ENCODE measurements at regions not wholly inside any gene's neighbourhood (a gene's known extent, or its start where the extent isn't known, plus 50 kb on each side); places are given as distances from the start of the nearest gene placed in this dataset.
"Not testable (repeated sequence)": the region's sequence is repeated elsewhere in the genome, so short reads cannot be mapped to it uniquely, and the experiment has no call there.

DNA sequence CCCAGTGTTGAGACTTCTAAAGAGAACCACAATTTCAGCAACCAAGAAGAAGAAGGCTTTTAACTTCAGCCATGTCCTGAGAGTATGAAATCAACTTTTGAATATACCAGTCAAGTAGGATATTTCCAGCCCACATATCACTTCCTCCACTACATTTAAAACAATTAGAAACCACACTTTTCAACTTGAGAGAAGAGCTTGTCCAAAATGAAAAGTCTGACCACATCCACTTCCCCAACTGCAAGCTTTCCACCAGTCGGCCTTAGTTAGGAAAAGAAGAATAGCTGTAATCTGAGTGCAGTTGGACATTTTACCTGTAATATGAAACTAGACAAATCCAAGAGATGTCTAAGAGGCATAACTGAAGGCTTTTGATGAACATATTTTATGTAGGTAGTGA lies 101.9 kb upstream of the SLC7A11 start:
- no peaks in the 10 kb centered on the region for H3K27me3 ChIP-seq
- intact Hi-C loops (cut with DNase I; ENCODE audit: low total_unique reads), result no loop called here
- no peak for DNase-seq

DNA sequence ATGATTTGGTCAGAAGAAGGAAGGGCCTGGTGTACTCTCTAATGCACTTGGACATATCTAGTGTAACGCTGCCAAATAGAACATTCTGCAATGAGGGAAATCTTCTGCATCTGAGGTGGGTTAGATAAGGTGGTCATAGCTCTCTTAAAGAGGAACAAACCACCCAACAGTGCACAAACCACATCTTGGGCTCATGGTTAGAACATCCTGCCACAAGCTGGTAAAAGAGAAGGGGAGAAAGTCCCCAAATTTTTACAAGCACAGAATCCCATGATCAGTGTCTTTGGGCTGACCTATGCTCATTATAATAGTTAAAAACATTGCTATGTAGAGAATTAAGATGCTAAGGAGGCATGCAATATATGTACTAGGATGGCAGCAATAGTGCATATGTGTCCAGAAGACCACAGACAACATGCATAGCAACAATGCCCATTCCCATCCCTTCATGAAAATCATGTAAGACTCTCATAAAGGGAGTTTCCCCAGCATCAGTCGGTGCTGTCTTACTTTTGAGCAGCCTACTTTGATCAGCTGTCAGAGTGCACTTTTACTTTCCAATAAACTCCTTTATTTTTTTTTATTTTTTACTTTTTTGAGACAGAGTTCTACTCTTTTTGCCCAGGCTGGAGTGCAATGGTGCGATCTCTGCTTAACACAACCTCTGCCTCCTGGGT lies 99.7 kb upstream of the SLC7A11 start:
- no peak for DNase-seq
- no peaks in the 10 kb centered on the region for H3K9me3 ChIP-seq
- intact Hi-C loops (cut with DNase I; ENCODE audit: low total_unique reads), result no loop called here
- H3K4me1 ChIP-seq, result no peaks in the 10 kb centered on the region
- no peaks in the 10 kb centered on the region for H3K36me3 ChIP-seq
- no peak overlapping the region for H3K4me3 ChIP-seq
- no peak overlapping the region for H3K27ac ChIP-seq
- no peaks in the 10 kb centered on the region for H3K27me3 ChIP-seq
- TF ChIP-seq, protein P1, sequence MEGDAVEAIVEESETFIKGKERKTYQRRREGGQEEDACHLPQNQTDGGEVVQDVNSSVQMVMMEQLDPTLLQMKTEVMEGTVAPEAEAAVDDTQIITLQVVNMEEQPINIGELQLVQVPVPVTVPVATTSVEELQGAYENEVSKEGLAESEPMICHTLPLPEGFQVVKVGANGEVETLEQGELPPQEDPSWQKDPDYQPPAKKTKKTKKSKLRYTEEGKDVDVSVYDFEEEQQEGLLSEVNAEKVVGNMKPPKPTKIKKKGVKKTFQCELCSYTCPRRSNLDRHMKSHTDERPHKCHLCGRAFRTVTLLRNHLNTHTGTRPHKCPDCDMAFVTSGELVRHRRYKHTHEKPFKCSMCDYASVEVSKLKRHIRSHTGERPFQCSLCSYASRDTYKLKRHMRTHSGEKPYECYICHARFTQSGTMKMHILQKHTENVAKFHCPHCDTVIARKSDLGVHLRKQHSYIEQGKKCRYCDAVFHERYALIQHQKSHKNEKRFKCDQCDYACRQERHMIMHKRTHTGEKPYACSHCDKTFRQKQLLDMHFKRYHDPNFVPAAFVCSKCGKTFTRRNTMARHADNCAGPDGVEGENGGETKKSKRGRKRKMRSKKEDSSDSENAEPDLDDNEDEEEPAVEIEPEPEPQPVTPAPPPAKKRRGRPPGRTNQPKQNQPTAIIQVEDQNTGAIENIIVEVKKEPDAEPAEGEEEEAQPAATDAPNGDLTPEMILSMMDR (IDR thresholded peaks at IDR 0.05), result no peak
- no peak for TF ChIP-seq POLR2A (IDR thresholded peaks at IDR 0.05)

More for the DNA sequence above, 101.9 kb upstream of the SLC7A11 start:
- H3K27ac ChIP-seq, result no peak overlapping the region
- H3K36me3 ChIP-seq, result no peaks in the 10 kb centered on the region
- H3K9me3 ChIP-seq, result no peaks in the 10 kb centered on the region
- H3K4me3 ChIP-seq, result no peak overlapping the region
- TF ChIP-seq, protein P1 (IDR thresholded peaks at IDR 0.05), result no peak
- no peak for TF ChIP-seq POLR2A (IDR thresholded peaks at IDR 0.05)
- H3K4me1 ChIP-seq, result no peaks in the 10 kb centered on the region

DNA sequence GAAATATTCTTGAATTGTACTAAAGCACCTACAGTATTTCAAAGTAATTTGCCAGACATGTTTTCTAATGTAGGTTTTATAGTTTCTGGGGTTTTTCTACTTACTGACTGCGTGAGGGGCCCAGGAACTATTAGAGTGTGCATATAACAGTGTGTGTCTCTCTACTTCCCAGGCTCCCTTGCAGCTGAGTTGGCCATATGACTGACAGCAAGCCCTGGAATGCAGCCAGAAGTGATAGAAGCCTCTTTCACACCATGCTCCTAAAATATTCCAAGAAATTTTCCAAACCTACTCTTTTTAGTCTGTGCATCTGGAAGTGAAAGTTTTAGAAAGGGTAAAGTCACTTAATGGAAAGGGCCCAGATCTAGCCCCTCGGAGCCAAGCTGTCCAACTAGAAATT lies 96.7 kb upstream of the SLC7A11 start:
- Histone ChIP-seq H3K27ac (no peak overlapping the region), H3K4me3 (no peak overlapping the region), H3K27me3 (no peaks in the 10 kb centered on the region), H3K4me1 (no peaks in the 10 kb centered on the region), H3K9me3 (no peaks in the 10 kb centered on the region), H3K36me3 (no peaks in the 10 kb centered on the region)
- no peak for DNase-seq
- TF ChIP-seq POLR2A (IDR thresholded peaks at IDR 0.05), result no peak
- TF ChIP-seq, protein P1 (IDR thresholded peaks at IDR 0.05), result no peak
- intact Hi-C loops (cut with DNase I; ENCODE audit: low total_unique reads), result no loop called here

DNA sequence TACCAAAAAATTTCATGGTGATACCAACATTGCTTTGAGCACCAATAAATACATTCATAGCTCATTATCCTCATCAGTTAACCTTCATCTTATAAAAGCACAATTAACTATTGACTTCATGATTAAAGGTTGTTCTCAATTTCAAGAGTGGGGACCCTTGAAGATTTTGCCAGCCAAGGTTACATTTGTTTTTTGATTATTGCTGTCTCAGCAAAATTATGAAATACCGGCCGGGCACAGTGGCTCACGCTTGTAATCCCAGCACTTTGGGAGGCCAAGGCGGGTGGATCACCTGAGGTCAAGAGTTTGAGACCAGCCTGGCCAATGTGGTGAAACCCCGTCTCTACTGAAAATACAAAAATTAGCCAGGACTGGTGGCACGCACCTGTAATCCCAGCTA lies 96.1 kb upstream of the SLC7A11 start:
- intact Hi-C loops (cut with DNase I; ENCODE audit: low total_unique reads), result not testable (repeated sequence)

DNA sequence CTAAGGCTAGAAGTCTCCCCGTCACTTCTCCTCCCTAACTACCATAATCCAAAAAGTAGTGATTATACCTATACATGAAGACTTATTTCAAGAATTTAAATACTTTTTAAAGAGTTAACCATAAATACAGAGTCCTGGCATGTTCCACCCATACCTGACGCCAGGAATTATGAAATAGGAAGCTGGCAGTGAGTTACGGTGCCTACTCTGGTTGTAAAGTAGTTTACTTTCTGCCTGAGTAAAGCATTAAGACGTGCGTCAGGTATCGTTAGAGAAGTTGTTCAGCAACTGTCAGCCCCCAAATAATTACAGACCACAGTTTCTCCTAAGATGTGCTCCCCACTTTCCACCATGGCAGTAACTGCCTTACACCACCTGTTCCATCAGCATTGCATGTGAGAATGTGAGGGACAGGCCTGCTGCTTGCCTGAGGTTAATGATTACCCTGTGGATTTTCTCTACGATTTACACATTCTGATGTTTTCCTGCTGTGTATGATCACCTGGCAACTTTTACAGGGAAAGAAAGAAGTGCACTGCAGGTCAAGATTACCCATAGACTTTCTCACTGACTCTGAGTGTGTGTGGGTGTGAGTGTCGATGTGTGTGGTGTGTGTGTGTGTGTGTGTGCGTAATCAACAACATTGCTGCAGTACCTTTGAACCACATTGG lies 92.3 kb upstream of the SLC7A11 start:
- no peaks in the 10 kb centered on the region for H3K9me3 ChIP-seq
- intact Hi-C loops (cut with DNase I; ENCODE audit: low total_unique reads), result no loop called here

More for the DNA sequence above, 96.1 kb upstream of the SLC7A11 start:
- H3K27ac ChIP-seq, H3K4me1 ChIP-seq, H3K4me3 ChIP-seq, H3K36me3 ChIP-seq, H3K27me3 ChIP-seq, DNase-seq, H3K9me3 ChIP-seq: not testable (repeated sequence)

DNA sequence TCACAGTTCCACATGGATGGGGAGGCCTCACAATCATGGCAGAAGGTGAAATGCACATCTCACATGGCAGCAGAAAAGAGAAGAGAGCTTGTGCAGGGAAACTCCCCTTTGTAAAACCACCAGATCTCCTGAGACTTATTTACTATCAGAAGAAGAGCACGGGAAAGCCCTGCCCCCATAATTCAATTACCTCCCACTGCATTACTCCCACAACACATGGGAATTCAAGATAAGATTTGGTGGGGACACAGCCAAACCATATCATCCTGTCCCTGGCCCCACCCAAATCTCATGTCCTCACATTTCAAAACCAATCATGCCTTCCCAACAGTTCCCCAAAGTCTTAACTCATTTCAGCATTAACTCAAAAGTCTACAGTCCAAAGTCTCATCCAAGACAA lies 90.3 kb upstream of the SLC7A11 start:
- H3K27me3 ChIP-seq; H3K27ac ChIP-seq; H3K36me3 ChIP-seq; H3K4me1 ChIP-seq; H3K9me3 ChIP-seq; DNase-seq; intact Hi-C loops (cut with DNase I; ENCODE audit: low total_unique reads); H3K4me3 ChIP-seq: not testable (repeated sequence)

More for the DNA sequence above, 92.3 kb upstream of the SLC7A11 start:
- TF ChIP-seq, protein P1 (IDR thresholded peaks at IDR 0.05), result no peak
- no peak for TF ChIP-seq POLR2A (IDR thresholded peaks at IDR 0.05)
- no peak overlapping the region for H3K4me3 ChIP-seq
- no peak for DNase-seq
- no peaks in the 10 kb centered on the region for H3K27me3 ChIP-seq
- H3K27ac ChIP-seq, result no peak overlapping the region
- no peaks in the 10 kb centered on the region for H3K36me3 ChIP-seq
- no peaks in the 10 kb centered on the region for H3K4me1 ChIP-seq

All from uterus (tissue), 3 donors.